GM12865 (cell line): ENCODE measurements at regions not wholly inside any gene's neighbourhood (a gene's known extent, or its start where the extent isn't known, plus 50 kb on each side); places are given as distances from the start of the nearest gene placed in this dataset.

Experiments
- DNase-seq: peaks from one replicate; pipeline ENCODE4 v3.0.0; 2010; ENCODE audit warnings: low read depth
- H3K4me3 ChIP-seq: 2 replicates; pipeline ENCODE4 v1.5.1; 2011; ENCODE audit warnings: mild to moderate bottlenecking, low read depth, low read length, control low read depth
- TF ChIP-seq, protein P1 (sequence below): IDR thresholded peaks from 2 replicates; pipeline ENCODE4 v1.5.1; 2011; ENCODE audit warnings: low read length, control low read depth, low read depth, inconsistent platforms; ENCODE audit not compliant: insufficient read depth; ENCODE audit errors: missing control alignments

DNA sequence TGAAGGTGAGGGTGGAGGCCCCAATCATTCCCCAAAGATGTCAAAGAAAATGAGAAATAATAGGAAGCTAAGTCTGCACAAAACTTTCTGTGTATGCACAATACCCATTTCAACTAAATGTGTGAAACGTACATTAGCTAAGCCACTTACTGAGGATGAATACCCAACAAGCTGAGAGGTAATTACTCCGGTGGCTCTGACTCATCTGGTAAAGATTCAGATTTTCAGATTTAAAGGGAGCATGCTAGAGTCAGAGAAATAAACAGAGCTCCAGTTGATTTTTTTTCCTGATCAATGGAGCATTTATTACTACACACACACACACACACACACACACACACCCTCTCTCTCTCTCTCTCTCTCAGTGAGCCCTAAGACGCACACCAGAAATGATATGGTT, 194.8 kb upstream of the ARGLU1 start:
- DNase-seq: no peak
- H3K4me3 ChIP-seq: no peak overlapping the region
- TF ChIP-seq, protein P1, sequence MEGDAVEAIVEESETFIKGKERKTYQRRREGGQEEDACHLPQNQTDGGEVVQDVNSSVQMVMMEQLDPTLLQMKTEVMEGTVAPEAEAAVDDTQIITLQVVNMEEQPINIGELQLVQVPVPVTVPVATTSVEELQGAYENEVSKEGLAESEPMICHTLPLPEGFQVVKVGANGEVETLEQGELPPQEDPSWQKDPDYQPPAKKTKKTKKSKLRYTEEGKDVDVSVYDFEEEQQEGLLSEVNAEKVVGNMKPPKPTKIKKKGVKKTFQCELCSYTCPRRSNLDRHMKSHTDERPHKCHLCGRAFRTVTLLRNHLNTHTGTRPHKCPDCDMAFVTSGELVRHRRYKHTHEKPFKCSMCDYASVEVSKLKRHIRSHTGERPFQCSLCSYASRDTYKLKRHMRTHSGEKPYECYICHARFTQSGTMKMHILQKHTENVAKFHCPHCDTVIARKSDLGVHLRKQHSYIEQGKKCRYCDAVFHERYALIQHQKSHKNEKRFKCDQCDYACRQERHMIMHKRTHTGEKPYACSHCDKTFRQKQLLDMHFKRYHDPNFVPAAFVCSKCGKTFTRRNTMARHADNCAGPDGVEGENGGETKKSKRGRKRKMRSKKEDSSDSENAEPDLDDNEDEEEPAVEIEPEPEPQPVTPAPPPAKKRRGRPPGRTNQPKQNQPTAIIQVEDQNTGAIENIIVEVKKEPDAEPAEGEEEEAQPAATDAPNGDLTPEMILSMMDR: no peak

DNA sequence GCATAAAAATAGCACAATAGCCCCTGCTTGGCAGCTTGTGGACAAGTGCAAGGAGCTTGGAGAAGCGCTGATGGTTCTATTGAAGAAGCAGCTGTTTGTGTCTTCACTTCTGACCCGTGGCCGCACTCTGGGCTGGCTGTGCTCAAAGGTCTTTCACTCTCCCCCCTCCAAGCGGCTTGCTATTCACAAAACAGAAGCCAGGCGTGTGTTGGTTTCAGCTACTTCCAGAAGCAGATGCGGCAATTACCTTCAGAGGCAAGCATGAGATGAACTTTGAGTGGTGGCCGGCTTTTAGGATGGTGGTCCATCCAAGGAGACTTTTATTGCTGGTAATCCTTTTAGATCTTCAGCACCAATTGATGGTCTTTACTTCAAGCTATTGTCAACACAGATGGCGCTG, 188.5 kb upstream of the ARGLU1 start:
- no peak overlapping the region for H3K4me3 ChIP-seq
- TF ChIP-seq, protein P1: no peak
- no peak for DNase-seq

DNA sequence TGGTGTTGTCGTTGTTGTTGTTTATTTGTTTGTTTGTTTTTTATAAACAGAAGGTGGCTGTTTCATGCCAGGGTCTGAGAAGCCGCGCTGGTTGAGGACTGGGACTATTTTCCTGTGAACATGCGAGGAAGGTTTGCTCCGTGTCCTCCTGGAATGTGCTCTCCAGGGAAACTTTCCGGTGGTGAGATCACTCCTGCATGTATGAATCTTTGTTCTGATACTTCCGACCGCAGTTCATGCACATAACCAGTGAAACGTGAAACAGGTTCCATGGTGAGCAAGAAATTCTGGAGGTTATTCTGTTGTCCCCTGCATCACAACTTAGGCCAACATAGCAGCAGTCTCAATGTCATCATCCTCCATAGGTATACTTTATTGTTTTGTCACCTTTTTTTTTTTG, 187.6 kb upstream of the ARGLU1 start:
- no peak overlapping the region for H3K4me3 ChIP-seq
- TF ChIP-seq, protein P1: no peak
- no peak for DNase-seq

DNA sequence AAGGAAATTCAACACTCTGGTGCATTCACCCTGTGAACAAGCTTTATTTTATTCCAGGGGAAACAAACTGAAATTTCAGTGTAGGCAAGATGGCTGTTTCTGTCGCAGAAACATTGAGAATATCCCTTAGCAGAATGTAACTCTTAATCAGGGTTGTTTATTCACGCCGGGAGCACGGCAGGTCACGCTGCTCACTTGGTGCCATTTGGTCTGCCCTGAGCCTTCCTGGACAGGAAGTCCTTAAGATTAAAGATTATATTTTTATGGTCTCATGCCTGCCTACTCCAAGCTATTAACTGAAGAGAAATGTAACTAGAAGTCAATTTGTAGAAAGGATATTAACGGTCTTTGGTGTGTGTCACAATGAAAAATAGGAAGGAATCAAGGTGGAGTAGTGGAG, 185.3 kb upstream of the ARGLU1 start:
- TF ChIP-seq, protein P1: no peak
- DNase-seq: no peak
- H3K4me3 ChIP-seq: no peak overlapping the region

DNA sequence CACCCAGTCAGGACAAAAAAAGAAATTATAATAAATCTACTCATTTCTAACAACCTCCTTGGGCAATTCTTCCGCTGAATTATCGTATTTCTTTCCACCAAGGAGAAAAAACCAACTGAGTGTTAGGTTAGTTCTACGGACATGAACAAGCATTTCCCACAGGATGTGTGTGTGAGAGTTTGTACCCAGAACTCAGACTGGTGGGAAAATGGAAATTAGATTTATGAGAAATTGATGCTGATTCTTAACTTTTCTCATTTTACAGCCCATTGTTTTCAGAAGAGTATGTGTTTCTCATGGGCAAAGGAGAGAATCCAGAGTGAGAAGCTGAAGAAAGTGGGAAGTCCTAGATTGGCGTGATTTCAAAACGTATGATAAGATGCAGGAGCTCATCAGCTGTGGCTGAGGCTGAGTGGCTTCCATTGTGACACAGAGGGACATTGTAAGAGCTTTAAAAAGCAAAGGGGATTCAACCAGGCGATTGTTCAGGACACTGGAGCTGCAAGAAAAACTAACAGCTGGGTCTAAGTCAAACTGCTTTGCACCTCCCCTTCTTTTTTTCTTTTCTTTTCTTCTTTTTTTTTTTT, 184.7 kb upstream of the ARGLU1 start:
- no peak overlapping the region for H3K4me3 ChIP-seq
- no peak for DNase-seq
- TF ChIP-seq, protein P1: no peak

DNA sequence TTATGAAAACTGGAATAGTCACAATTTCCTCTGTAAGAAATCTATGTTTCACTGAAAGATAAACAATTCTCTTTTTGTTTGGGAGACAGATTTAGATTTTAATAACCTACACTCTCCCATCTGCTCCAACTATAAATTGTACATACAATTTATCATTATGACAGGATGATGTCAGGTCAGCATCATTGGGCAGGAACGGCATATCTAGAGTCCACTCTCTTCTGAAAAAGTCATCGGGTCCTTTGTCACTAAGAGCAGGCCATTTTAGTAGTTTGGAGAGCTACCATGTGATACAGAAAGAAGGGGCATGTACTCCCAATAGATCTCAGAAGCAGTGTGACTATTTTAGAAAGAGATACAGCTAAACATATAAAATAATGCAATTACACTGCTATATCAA, 180.8 kb upstream of the ARGLU1 start:
- TF ChIP-seq, protein P1: no peak
- DNase-seq: no peak
- no peak overlapping the region for H3K4me3 ChIP-seq

DNA sequence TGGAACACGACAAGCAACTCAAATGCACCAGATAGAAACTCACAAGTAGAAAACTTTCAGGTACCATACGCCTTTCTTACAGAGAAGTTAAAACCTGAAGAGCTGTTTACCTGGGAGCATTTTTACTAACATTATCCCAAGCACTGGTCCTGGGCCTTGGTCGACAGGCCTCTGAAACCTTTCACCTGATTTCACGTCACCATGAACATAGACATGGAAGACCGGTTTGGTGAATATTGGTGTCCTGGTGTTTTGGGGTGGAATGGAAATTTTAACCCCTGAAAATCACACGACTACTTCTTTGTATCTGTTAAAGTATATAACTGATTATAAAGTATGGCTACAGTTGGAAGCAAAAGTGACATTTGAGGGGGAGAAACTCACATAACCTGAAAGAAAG, 176.6 kb upstream of the ARGLU1 start:
- TF ChIP-seq, protein P1: no peak
- no peak for DNase-seq
- no peak overlapping the region for H3K4me3 ChIP-seq
